ENCODE measurements at regions not wholly inside any gene's neighbourhood (a gene's known extent, or its start where the extent isn't known, plus 50 kb on each side); places are given as distances from the start of the nearest gene placed in this dataset.

DNA sequence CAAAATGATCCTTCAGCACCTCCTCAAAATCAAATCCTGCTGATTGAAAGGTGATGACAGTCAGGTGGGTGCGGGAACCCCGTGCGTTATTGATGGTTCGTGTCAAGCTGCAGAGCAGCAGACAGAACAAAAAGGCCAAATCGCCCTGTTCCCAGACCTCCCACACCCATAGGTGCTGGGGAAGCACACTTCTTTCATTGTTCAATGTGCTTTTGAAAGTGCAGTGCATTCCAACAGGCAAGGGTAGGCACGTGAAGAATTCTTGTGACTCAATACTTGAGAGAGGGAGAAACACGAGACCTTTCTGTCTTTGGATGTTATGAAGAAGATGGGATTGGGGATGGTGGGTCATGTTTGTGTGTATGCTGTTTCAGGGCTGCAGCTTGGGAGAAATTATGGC is 514.0 kb downstream of the MCTP2 start:
- Histone ChIP-seq H2BK5ac (ENCODE audit: low read depth, low read length) (no peak overlapping the region), H3K36me3 (ENCODE audit: control insufficient read depth in 2 of 4, insufficient read depth in 4 of 4, low read length in 3 of 4) (no peaks in the 10 kb centered on the region), H3K4ac (replicated peaks; ENCODE audit: insufficient read length, low read depth, low read length) (no peak overlapping the region), H4K20me1 (replicated peaks in 1 of 2; ENCODE audit: control insufficient read depth in 1 of 2, insufficient read depth in 2 of 2, low read length in 2 of 2) (no peaks in the 10 kb centered on the region), H3K14ac (ENCODE audit: insufficient read length) (no peak overlapping the region), H3K56ac (replicated peaks; ENCODE audit: insufficient read length, low read depth, low read length) (no peak overlapping the region), H3K9ac (replicated peaks in 1 of 4; ENCODE audit: extremely low read depth in 1 of 4, low read depth in 3 of 4, low read length in 3 of 4) (no peak overlapping the region), H3K79me1 (ENCODE audit: low read depth, low read length) (no peaks in the 10 kb centered on the region), H2BK20ac (ENCODE audit: low read length) (peak overlapping the region; percentile 2; the same call in 1 of the 2 replicates), H3K4me1 (replicated peaks in 1 of 4; ENCODE audit: control insufficient read depth in 3 of 4, insufficient read depth in 4 of 4, low read length in 3 of 4) (peaks cover 1 to 21% (median 12%) of the 10 kb centered on the region in 4 experiments), H3K23ac (ENCODE audit: insufficient read length) (no peak overlapping the region), H3K27me3 (replicated peaks in 1 of 4; ENCODE audit: control insufficient read depth in 3 of 4, extremely low read depth in 1 of 4, insufficient read depth in 3 of 4, low read length in 3 of 4) (no peaks in the 10 kb centered on the region), H2BK120ac (replicated peaks; ENCODE audit: low read depth, low read length) (no peak overlapping the region), H2BK15ac (ENCODE audit: low read length) (0 out of 2 replicates have a peak overlapping the region, but pooled peaks have one; percentile 75), H3K23me2 (ENCODE audit: low read depth, low read length) (no peaks in the 10 kb centered on the region), H3K27ac (ENCODE audit: low read depth, low read length) (no peak overlapping the region), H4K8ac (ENCODE audit: extremely low read depth, insufficient read depth, low read length) (no peak overlapping the region; the same call in 1 of the 2 replicates), H3K4me3 (ENCODE audit: extremely low read depth in 1 of 4, insufficient read depth in 2 of 4, low read depth in 3 of 4, low read length in 4 of 4) (no peak overlapping the region), H2AK5ac (ENCODE audit: low read depth, low read length) (no peak overlapping the region), H3K79me2 (ENCODE audit: control insufficient read depth in 1 of 2, insufficient read depth in 2 of 2, low read length in 2 of 2) (no peaks in the 10 kb centered on the region), H2AFZ (ENCODE audit: low read length) (no peak overlapping the region), H4K91ac (replicated peaks; ENCODE audit: insufficient read length, low read length) (peak overlapping the region; percentile 15), H3K18ac (ENCODE audit: extremely low read depth, low read length) (no peak overlapping the region), H4K5ac (ENCODE audit: insufficient read length, low read depth, low read length) (no peak overlapping the region), H3K9me3 (ENCODE audit: insufficient read depth in 2 of 2, low read depth in 1 of 2, low read length in 1 of 2) (peaks cover 2 to 5% of the 10 kb centered on the region in 2 experiments; a peak in 1 of 4 replicates), H3K4me2 (ENCODE audit: insufficient read depth in 1 of 2, low read depth in 2 of 2, low read length in 2 of 2) (no peak overlapping the region; a peak in 1 of 4 replicates), H2BK12ac (ENCODE audit: low read depth, low read length) (peak overlapping the region; percentile 11; the same call in 1 of the 2 replicates)
- POLR2A ChIA-PET (ENCODE audit: partially characterized antibody) = no interaction called here
- CTCF ChIA-PET (ENCODE audit: partially characterized antibody) = no interaction called here
- FAIRE-seq (no peak), DNase-seq (ENCODE audit: low read depth in 1 of 2, low spot score in 2 of 2) (no peak)
- TF ChIP-seq TEAD4 (IDR thresholded peaks at IDR 0.05; ENCODE audit: low read depth, low read length) = 0 out of 2 replicates have a peak, but pooled peaks have one; percentile 21
- TF ChIP-seq SP4 (IDR thresholded peaks at IDR 0.05; ENCODE audit: low read length) = no peak
- 84% methylated on average over 7 of the region's 7 CpGs; no CpG with 5 or more reads in 1 of the 2 experiments for WGBS, 2 experiments (ENCODE audit: extremely low coverage in 1 of 2, insufficient coverage in 1 of 2, insufficient read length in 1 of 2, insufficient replicate concordance in 2 of 2, low coverage in 1 of 2, low lambda C conversion rate in 2 of 2, missing lambda C conversion rate in 1 of 2)

Measured in H1 (cell line).